IMR-90 (cell line): ENCODE measurements at regions not wholly inside any gene's neighbourhood (a gene's known extent, or its start where the extent isn't known, plus 50 kb on each side); places are given as distances from the start of the nearest gene placed in this dataset.

Experiments used
- ATAC-seq: fragments of 200-7000 bp; cut with Tn5 transposase; 2 replicates; pipeline ENCODE4 v1.9.1; 2020; ENCODE audit warnings: low read depth, mild to moderate bottlenecking, moderate library complexity
- BruUV-seq: library from RNA; stranded (reverse); fragments of 400-500 nt; replicated peaks from 2 replicates; lab custom pipeline; 2021; lab: Mats Ljungman, UMichigan
- CTCF ChIA-PET: fragments of 300-600 bp; formaldehyde crosslinking; extraction: SDS; loops from one replicate; lab custom pipeline; 2021; ENCODE audit warnings: antibody characterized with exemption; lab: Yijun Ruan, JAX
- POLR2A ChIA-PET: fragments of 300-600 bp; sonication (Branson Sonifier 250); formaldehyde crosslinking; loops from one replicate; lab custom pipeline; 2022; ENCODE audit warnings: antibody characterized with exemption; ENCODE audit not compliant: unreplicated experiment; lab: Charles Lee
- DNase-seq: peaks from one replicate; pipeline ENCODE4 v3.0.0; 2013
- H2AFZ ChIP-seq: replicated peaks from 2 replicates; pipeline ENCODE3; 2013; ENCODE audit warnings: low read length, mild to moderate bottlenecking; ENCODE audit not compliant: poor library complexity
- H2AK5ac ChIP-seq: 2 replicates; pipeline ENCODE4 v1.6.1; 2013; ENCODE audit warnings: low read depth, low read length, inconsistent platforms
- H2AK9ac ChIP-seq: replicated peaks from 2 replicates; pipeline ENCODE3; 2013; ENCODE audit warnings: mild to moderate bottlenecking, low read depth, low read length, moderate library complexity; ENCODE audit not compliant: poor library complexity
- H2BK120ac ChIP-seq: 2 replicates; pipeline ENCODE4 v1.6.1; 2013; ENCODE audit warnings: low read depth, low read length, inconsistent platforms
- H2BK15ac ChIP-seq: 3 replicates; pipeline ENCODE4 v1.6.1; 2013; ENCODE audit warnings: low read depth, low read length, inconsistent platforms
- H2BK20ac ChIP-seq: 2 replicates; pipeline ENCODE4 v1.6.1; 2013; ENCODE audit warnings: low read depth, mild to moderate bottlenecking, inconsistent platforms, low read length, moderate library complexity
- H2BK5ac ChIP-seq: 2 replicates; pipeline ENCODE4 v1.6.1; 2013; ENCODE audit warnings: mild to moderate bottlenecking, low read depth, low read length, inconsistent platforms; ENCODE audit not compliant: poor library complexity, severe bottlenecking
- H3K14ac ChIP-seq: replicated peaks from 2 replicates; pipeline ENCODE4 v1.6.1; 2013; ENCODE audit warnings: low read depth, low read length, inconsistent platforms
- H3K18ac ChIP-seq: 2 replicates; pipeline ENCODE4 v1.6.1; 2013; ENCODE audit warnings: low read depth, low read length, control low read depth
- H3K23ac ChIP-seq: 2 replicates; pipeline ENCODE4 v1.6.1; 2013; ENCODE audit warnings: low read depth, low read length, inconsistent platforms
- H3K27ac ChIP-seq: 2 replicates; pipeline ENCODE4 v1.5.1; 2013; ENCODE audit warnings: mild to moderate bottlenecking, control low read depth, low read length; ENCODE audit not compliant: insufficient read depth
- H3K27me3 ChIP-seq: 2 replicates; pipeline ENCODE4 v1.6.1; 2013; ENCODE audit warnings: low read length; ENCODE audit not compliant: control insufficient read depth, insufficient read depth
- H3K36me3 ChIP-seq: 2 replicates; pipeline ENCODE4 v1.6.1; 2013; ENCODE audit warnings: low read length, mixed read lengths; ENCODE audit not compliant: control insufficient read depth, insufficient read depth
- H3K4ac ChIP-seq: 2 replicates; pipeline ENCODE4 v1.6.1; 2013; ENCODE audit warnings: low read depth, low read length, inconsistent platforms
- H3K4me1 ChIP-seq: 2 replicates; pipeline ENCODE4 v1.6.1; 2013; ENCODE audit warnings: low read length, mixed read lengths; ENCODE audit not compliant: control insufficient read depth, insufficient read depth
- H3K4me2 ChIP-seq: 2 replicates; pipeline ENCODE4 v1.6.1; 2013; ENCODE audit warnings: low read depth, mild to moderate bottlenecking, control low read depth, low read length, moderate library complexity
- H3K4me3 ChIP-seq: 2 replicates; pipeline ENCODE4 v1.5.1; 2013; ENCODE audit warnings: low read depth, mild to moderate bottlenecking, control low read depth, low read length, moderate library complexity; ENCODE audit not compliant: insufficient read depth
- H3K56ac ChIP-seq: 2 replicates; pipeline ENCODE4 v1.6.1; 2013; ENCODE audit warnings: low read length, inconsistent platforms; ENCODE audit not compliant: insufficient read depth; ENCODE audit errors: extremely low read depth
- H3K79me1 ChIP-seq, 2 experiments: 2 replicates each; pipeline ENCODE4 v1.6.1; 2013; ENCODE audit warnings: low read length in 2 of 2, inconsistent platforms in 1 of 2, low read depth in 1 of 2
- H3K9ac ChIP-seq: 2 replicates; pipeline ENCODE4 v1.6.1; 2013; ENCODE audit warnings: low read depth, low read length, control low read depth
- H3K9me1 ChIP-seq: 2 replicates; pipeline ENCODE4 v1.6.1; 2013; ENCODE audit warnings: low read length, inconsistent platforms; ENCODE audit not compliant: insufficient read depth
- H3K9me3 ChIP-seq: 2 replicates; pipeline ENCODE4 v1.6.1; 2013; ENCODE audit warnings: low read length; ENCODE audit not compliant: control insufficient read depth, insufficient read depth
- H4K20me1 ChIP-seq: 2 replicates; pipeline ENCODE4 v1.6.1; 2013; ENCODE audit warnings: low read length, inconsistent platforms; ENCODE audit not compliant: insufficient read depth
- H4K5ac ChIP-seq: 2 replicates; pipeline ENCODE4 v1.6.1; 2013; ENCODE audit warnings: mild to moderate bottlenecking, low read depth, low read length, control low read depth
- H4K8ac ChIP-seq, 2 experiments: 2 replicates each; pipeline ENCODE4 v1.6.1; 2013; ENCODE audit warnings: low read depth in 2 of 2, low read length in 2 of 2, control low read depth in 1 of 2, inconsistent platforms in 1 of 2
- H4K91ac ChIP-seq: 2 replicates; pipeline ENCODE4 v1.6.1; 2013; ENCODE audit warnings: low read depth, low read length, inconsistent platforms; ENCODE audit not compliant: insufficient read depth
- BHLHE40 ChIP-seq: fragments of 150-350 bp; IDR thresholded peaks from 2 replicates; pipeline ENCODE4 v1.6.1; 2016; ENCODE audit warnings: mild to moderate bottlenecking, low read depth, low read length
- CEBPB ChIP-seq: IDR thresholded peaks from 2 replicates; pipeline ENCODE4 v1.6.1; 2012; ENCODE audit warnings: low read depth, low read length, improper control_type of control experiment
- CHD1 ChIP-seq: IDR thresholded peaks from 2 replicates; pipeline ENCODE4 v1.6.1; 2012; ENCODE audit warnings: low read depth, low read length, improper control_type of control experiment
- FOS ChIP-seq: fragments of 150-350 bp; IDR thresholded peaks from 2 replicates; pipeline ENCODE4 v1.6.1; 2016; ENCODE audit warnings: low read depth, low read length
- MAFK ChIP-seq: IDR thresholded peaks from 2 replicates; pipeline ENCODE4 v1.6.1; 2012; ENCODE audit warnings: low read depth, low read length, improper control_type of control experiment
- MAZ ChIP-seq: IDR thresholded peaks from 2 replicates; pipeline ENCODE4 v1.6.1; 2012; ENCODE audit warnings: low read depth, mild to moderate bottlenecking, low read length, improper control_type of control experiment, moderate library complexity, borderline replicate concordance
- MXI1 ChIP-seq: IDR thresholded peaks from 2 replicates; pipeline ENCODE4 v1.6.1; 2012; ENCODE audit warnings: low read depth, mild to moderate bottlenecking, low read length, moderate library complexity, borderline replicate concordance
- NFE2L2 ChIP-seq: fragments of 150-350 bp; IDR thresholded peaks from 2 replicates; pipeline ENCODE4 v1.6.1; 2016; ENCODE audit warnings: low read depth, mild to moderate bottlenecking, low read length
- POLR2A ChIP-seq: IDR thresholded peaks from 2 replicates; pipeline ENCODE4 v1.6.1; 2012; ENCODE audit warnings: mild to moderate bottlenecking, low read depth, low read length
- RAD21 ChIP-seq: IDR thresholded peaks from 2 replicates; pipeline ENCODE4 v1.6.1; 2012; ENCODE audit warnings: low read length, improper control_type of control experiment
- RCOR1 ChIP-seq: IDR thresholded peaks from 2 replicates; pipeline ENCODE4 v1.6.1; 2012; ENCODE audit warnings: mild to moderate bottlenecking, low read length, improper control_type of control experiment; ENCODE audit not compliant: insufficient replicate concordance
- RFX5 ChIP-seq: IDR thresholded peaks from 2 replicates; pipeline ENCODE4 v1.8.0; 2012; ENCODE audit warnings: low read depth, mild to moderate bottlenecking, low read length, moderate library complexity
- SMC3 ChIP-seq: fragments of 150-350 bp; IDR thresholded peaks from 2 replicates; pipeline ENCODE4 v1.6.1; 2016; ENCODE audit warnings: low read depth, mild to moderate bottlenecking, antibody characterized with exemption, low read length, moderate library complexity
- WGBS, 2 experiments: methylation state at CpG; one replicate each; pipeline versions ENCODE4 v1.1.5 to v1.1.7; 2013; ENCODE audit warnings: missing lambda C conversion rate in 2 of 2; ENCODE audit not compliant: insufficient read length in 1 of 2; ENCODE audit errors: extremely low coverage in 2 of 2; 5-methylcytosine and 5-hydroxymethylcytosine counted together
- dilution Hi-C: fragments of 300-500 bp; cut with HindIII; formaldehyde crosslinking; loops from one replicate; pipeline ENCODE4 v1.14.3; 2018; ENCODE audit warnings: low sequenced_read_pairs; ENCODE audit not compliant: unreplicated experiment
- in situ Hi-C: fragments of 300-500 bp; cut with MboI; formaldehyde crosslinking; loops from 3 replicates; pipeline ENCODE4 v1.14.3; 2019; ENCODE audit warnings: low sequenced_read_pairs, inconsistent platforms, mixed read lengths
- intact Hi-C: fragments of 100-400 bp; cut with micrococcal nuclease; formaldehyde crosslinking; loops from 2 replicates; pipeline ENCODE4 v1.10.0; 2022
- TF ChIP-seq, protein P1 (sequence below): fragments of 150-350 bp; IDR thresholded peaks from 2 replicates; pipeline ENCODE4 v1.6.1; 2016; ENCODE audit warnings: low read depth, mild to moderate bottlenecking, low read length, moderate library complexity, borderline replicate concordance
- TF ChIP-seq, protein P2 (sequence below): fragments of 150-350 bp; IDR thresholded peaks from 2 replicates; pipeline ENCODE4 v1.6.1; 2017; ENCODE audit warnings: mild to moderate bottlenecking, antibody characterized with exemption, low read length, low read depth
- TF ChIP-seq, protein P3 (sequence below): conservative IDR thresholded peaks from 2 replicates; pipeline ENCODE4 v1.5.1; 2012; ENCODE audit warnings: mild to moderate bottlenecking, low read depth, low read length, improper control_type of control experiment

GRCh38 chr12:125310461-125310860, 245.2 kb downstream of the AACS start:
- peaks cover 28% of the 10 kb centered on the region for H3K9me3 ChIP-seq
- H3K36me3 ChIP-seq: no peaks in the 10 kb centered on the region
- no peak for ATAC-seq
- CTCF ChIA-PET: no interaction called here
- H3K27me3 ChIP-seq: no peaks in the 10 kb centered on the region
- no peaks in the 10 kb centered on the region for H3K4me1 ChIP-seq
- H3K9ac ChIP-seq: no peak overlapping the region
- H2BK15ac ChIP-seq: no peak overlapping the region
- H2AK9ac ChIP-seq: no peak overlapping the region
- H2BK20ac ChIP-seq: no peak overlapping the region
- H4K8ac ChIP-seq: no peak overlapping the region
- H3K56ac ChIP-seq: no peak overlapping the region
- H3K27ac ChIP-seq: no peak overlapping the region
- H4K91ac ChIP-seq: no peak overlapping the region
- H3K9me1 ChIP-seq: no peaks in the 10 kb centered on the region
- H3K4me2 ChIP-seq: no peak overlapping the region
- no peaks in the 10 kb centered on the region for H3K79me1 ChIP-seq
- H2AK5ac ChIP-seq: no peak overlapping the region
- no peak overlapping the region for H2BK120ac ChIP-seq
- dilution Hi-C loops: no loop called here
- TF ChIP-seq POLR2A (no peak), RCOR1 (no peak), FOS (no peak), MAFK (no peak), MAZ (no peak), RFX5 (no peak), MXI1 (no peak), CHD1 (no peak), BHLHE40 (no peak), SMC3 (no peak), NFE2L2 (no peak), CEBPB (no peak), RAD21 (no peak)
- TF ChIP-seq, protein P1, sequence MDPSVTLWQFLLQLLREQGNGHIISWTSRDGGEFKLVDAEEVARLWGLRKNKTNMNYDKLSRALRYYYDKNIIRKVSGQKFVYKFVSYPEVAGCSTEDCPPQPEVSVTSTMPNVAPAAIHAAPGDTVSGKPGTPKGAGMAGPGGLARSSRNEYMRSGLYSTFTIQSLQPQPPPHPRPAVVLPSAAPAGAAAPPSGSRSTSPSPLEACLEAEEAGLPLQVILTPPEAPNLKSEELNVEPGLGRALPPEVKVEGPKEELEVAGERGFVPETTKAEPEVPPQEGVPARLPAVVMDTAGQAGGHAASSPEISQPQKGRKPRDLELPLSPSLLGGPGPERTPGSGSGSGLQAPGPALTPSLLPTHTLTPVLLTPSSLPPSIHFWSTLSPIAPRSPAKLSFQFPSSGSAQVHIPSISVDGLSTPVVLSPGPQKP: no peak
- TF ChIP-seq, protein P2, sequence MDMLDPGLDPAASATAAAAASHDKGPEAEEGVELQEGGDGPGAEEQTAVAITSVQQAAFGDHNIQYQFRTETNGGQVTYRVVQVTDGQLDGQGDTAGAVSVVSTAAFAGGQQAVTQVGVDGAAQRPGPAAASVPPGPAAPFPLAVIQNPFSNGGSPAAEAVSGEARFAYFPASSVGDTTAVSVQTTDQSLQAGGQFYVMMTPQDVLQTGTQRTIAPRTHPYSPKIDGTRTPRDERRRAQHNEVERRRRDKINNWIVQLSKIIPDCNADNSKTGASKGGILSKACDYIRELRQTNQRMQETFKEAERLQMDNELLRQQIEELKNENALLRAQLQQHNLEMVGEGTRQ: no peak
- TF ChIP-seq, protein P3, sequence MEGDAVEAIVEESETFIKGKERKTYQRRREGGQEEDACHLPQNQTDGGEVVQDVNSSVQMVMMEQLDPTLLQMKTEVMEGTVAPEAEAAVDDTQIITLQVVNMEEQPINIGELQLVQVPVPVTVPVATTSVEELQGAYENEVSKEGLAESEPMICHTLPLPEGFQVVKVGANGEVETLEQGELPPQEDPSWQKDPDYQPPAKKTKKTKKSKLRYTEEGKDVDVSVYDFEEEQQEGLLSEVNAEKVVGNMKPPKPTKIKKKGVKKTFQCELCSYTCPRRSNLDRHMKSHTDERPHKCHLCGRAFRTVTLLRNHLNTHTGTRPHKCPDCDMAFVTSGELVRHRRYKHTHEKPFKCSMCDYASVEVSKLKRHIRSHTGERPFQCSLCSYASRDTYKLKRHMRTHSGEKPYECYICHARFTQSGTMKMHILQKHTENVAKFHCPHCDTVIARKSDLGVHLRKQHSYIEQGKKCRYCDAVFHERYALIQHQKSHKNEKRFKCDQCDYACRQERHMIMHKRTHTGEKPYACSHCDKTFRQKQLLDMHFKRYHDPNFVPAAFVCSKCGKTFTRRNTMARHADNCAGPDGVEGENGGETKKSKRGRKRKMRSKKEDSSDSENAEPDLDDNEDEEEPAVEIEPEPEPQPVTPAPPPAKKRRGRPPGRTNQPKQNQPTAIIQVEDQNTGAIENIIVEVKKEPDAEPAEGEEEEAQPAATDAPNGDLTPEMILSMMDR: no peak
- H3K18ac ChIP-seq: no peak overlapping the region
- WGBS, 2 experiments: 33% methylated on average over 2 of the region's 8 CpGs; no CpG with 5 or more reads in 1 of the 2 experiments
- no peak overlapping the region for H3K4me3 ChIP-seq
- no peak overlapping the region for H2AFZ ChIP-seq
- H2BK5ac ChIP-seq: no peak overlapping the region
- DNase-seq: no peak
- H3K4ac ChIP-seq: no peak overlapping the region
- no peak overlapping the region for H3K14ac ChIP-seq
- in situ Hi-C loops: no loop called here
- POLR2A ChIA-PET: no interaction called here
- no peak overlapping the region for H3K23ac ChIP-seq
- intact Hi-C loops: no loop called here
- BruUV-seq: no TSS peak
- no peak overlapping the region for H4K5ac ChIP-seq
- H4K20me1 ChIP-seq: no peaks in the 10 kb centered on the region
